Adrenal gland (tissue), 5 donors: ENCODE measurements at regions not wholly inside any gene's neighbourhood (a gene's known extent, or its start where the extent isn't known, plus 50 kb on each side); places are given as distances from the start of the nearest gene placed in this dataset.

Experiments
- POLR2A ChIP-seq, 2 donors: fragments of 450-650 bp; IDR thresholded peaks; one replicate each; pipeline ENCODE4 v1.6.1; 2017; ENCODE audit warnings: antibody characterized with exemption in 2 of 2, mild to moderate bottlenecking in 2 of 2, moderate library complexity in 1 of 2
- TF ChIP-seq, protein P1 (sequence below), 6 experiments: fragments of 450-650 bp in 4 of 6; fragments of 200-600 bp in 2 of 6; sonication (generic) in 1 of 6; IDR thresholded peaks; 1 replicate in 5 of 6; 2 replicates in 1 of 6; pipeline versions ENCODE4 v1.5.1 to v1.8.0; 2016 to 2021; ENCODE audit warnings: antibody characterized with exemption in 6 of 6, mild to moderate bottlenecking in 2 of 6, moderate library complexity in 1 of 6
- donor health status: DM: no; HTN: no; CAD: no.

DNA sequence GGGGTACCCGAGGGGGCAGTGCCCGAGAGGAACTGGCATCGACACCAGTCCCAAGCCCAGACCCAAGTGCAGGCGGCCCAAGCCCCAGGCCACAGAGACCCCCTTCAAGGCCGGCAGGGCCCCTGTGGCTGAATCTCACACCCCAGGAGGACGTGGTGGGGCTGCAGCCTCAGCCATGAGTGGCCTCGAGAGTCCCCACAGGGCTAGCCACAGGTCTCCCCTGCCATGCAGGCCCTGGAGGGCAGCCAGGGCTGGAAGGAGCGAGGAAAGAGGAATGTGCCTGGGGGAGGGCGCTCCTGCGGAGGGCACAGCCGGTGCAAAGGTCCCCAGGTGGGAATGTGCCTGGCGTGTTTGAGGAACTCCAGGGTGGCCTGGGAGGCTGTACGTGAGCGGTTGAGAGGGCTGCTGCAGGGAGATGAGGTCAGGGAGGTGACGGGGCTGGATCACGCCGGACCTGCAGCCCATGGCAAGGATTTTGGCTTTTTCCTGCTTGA is 86.1 kb downstream of the NCOR2 start:
- TF ChIP-seq, protein P1, sequence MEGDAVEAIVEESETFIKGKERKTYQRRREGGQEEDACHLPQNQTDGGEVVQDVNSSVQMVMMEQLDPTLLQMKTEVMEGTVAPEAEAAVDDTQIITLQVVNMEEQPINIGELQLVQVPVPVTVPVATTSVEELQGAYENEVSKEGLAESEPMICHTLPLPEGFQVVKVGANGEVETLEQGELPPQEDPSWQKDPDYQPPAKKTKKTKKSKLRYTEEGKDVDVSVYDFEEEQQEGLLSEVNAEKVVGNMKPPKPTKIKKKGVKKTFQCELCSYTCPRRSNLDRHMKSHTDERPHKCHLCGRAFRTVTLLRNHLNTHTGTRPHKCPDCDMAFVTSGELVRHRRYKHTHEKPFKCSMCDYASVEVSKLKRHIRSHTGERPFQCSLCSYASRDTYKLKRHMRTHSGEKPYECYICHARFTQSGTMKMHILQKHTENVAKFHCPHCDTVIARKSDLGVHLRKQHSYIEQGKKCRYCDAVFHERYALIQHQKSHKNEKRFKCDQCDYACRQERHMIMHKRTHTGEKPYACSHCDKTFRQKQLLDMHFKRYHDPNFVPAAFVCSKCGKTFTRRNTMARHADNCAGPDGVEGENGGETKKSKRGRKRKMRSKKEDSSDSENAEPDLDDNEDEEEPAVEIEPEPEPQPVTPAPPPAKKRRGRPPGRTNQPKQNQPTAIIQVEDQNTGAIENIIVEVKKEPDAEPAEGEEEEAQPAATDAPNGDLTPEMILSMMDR (IDR thresholded peaks at IDR 0.05), result no peak
- no peak for TF ChIP-seq POLR2A (IDR thresholded peaks at IDR 0.05)
